Mesothelial cell of epicardium (in vitro differentiated cells): ENCODE measurements at regions not wholly inside any gene's neighbourhood (a gene's known extent, or its start where the extent isn't known, plus 50 kb on each side); places are given as distances from the start of the nearest gene placed in this dataset.

Experiments
- DNase-seq, 2 experiments: peaks; one replicate each; pipeline ENCODE4 v3.0.0; 2021; ENCODE audit warnings: low spot score in 2 of 2; ENCODE audit not compliant: unreplicated experiment in 2 of 2
- H3K27ac Mint-ChIP-seq: 2 replicates; pipeline ENCODE4 v1.8.0; 2021; ENCODE audit warnings: mixed read lengths
- H3K27me3 Mint-ChIP-seq: 2 replicates; pipeline ENCODE4 v1.8.0; 2021; ENCODE audit warnings: low read depth, mixed read lengths
- H3K36me3 Mint-ChIP-seq: 2 replicates; pipeline ENCODE4 v1.8.0; 2021; ENCODE audit warnings: mixed read lengths
- H3K4me1 Mint-ChIP-seq: 2 replicates; pipeline ENCODE4 v1.8.0; 2021; ENCODE audit warnings: mixed read lengths
- H3K4me3 Mint-ChIP-seq: 2 replicates; pipeline ENCODE4 v1.8.0; 2021; ENCODE audit warnings: mild to moderate bottlenecking, moderate library complexity, mixed read lengths
- H3K9me3 Mint-ChIP-seq: 2 replicates; pipeline ENCODE4 v1.8.0; 2021; ENCODE audit warnings: mixed read lengths
- CTCF ChIP-seq: fragments of 200-600 bp; sonication (generic); IDR thresholded peaks from one replicate; pipeline ENCODE4 v1.5.0; 2021; ENCODE audit warnings: antibody characterized with exemption; ENCODE audit not compliant: unreplicated experiment

- H3K36me3 Mint-ChIP-seq = no peaks in the 10 kb centered on the region
- H3K4me3 Mint-ChIP-seq = no peak overlapping the region
- TF ChIP-seq CTCF = no peak
- peaks cover 22% of the 10 kb centered on the region for H3K4me1 Mint-ChIP-seq
- DNase-seq = no peak
- H3K27me3 Mint-ChIP-seq = no peaks in the 10 kb centered on the region
- H3K27ac Mint-ChIP-seq = peak overlapping the region; percentile 30
- peaks cover 4% of the 10 kb centered on the region for H3K9me3 Mint-ChIP-seq
Observed at GRCh38 chr13:40082639-40083038, 427.2 kb downstream of the COG6 start.

- Mint-ChIP-seq H3K27me3 (no peaks in the 10 kb centered on the region), H3K9me3 (peaks cover 4% of the 10 kb centered on the region), H3K36me3 (no peaks in the 10 kb centered on the region), H3K27ac (no peak overlapping the region), H3K4me3 (no peak overlapping the region), H3K4me1 (peaks cover 25% of the 10 kb centered on the region)
- TF ChIP-seq CTCF = no peak
- no peak for DNase-seq
Observed at GRCh38 chr13:40083841-40084240, 428.4 kb downstream of the COG6 start.

GRCh38 chr13:40084934-40085333 is 429.5 kb downstream of the COG6 start:
- H3K27ac Mint-ChIP-seq = no peak overlapping the region
- DNase-seq = no peak
- H3K36me3 Mint-ChIP-seq = no peaks in the 10 kb centered on the region
- TF ChIP-seq CTCF = no peak
- H3K9me3 Mint-ChIP-seq = peaks cover 4% of the 10 kb centered on the region
- H3K4me1 Mint-ChIP-seq = peaks cover 25% of the 10 kb centered on the region
- no peak overlapping the region for H3K4me3 Mint-ChIP-seq
- no peaks in the 10 kb centered on the region for H3K27me3 Mint-ChIP-seq

GRCh38 chr13:40087091-40088002 is 431.9 kb downstream of the COG6 start:
- H3K36me3 Mint-ChIP-seq = no peaks in the 10 kb centered on the region
- H3K27me3 Mint-ChIP-seq = no peaks in the 10 kb centered on the region
- H3K4me1 Mint-ChIP-seq = peaks cover 24% of the 10 kb centered on the region
- no peak for DNase-seq
- no peak for TF ChIP-seq CTCF
- H3K9me3 Mint-ChIP-seq = no peaks in the 10 kb centered on the region
- no peak overlapping the region for H3K4me3 Mint-ChIP-seq
- H3K27ac Mint-ChIP-seq = peak overlapping the region; percentile 67

GRCh38 chr13:40094056-40094455 is 438.6 kb downstream of the COG6 start:
- TF ChIP-seq CTCF = no peak
- Mint-ChIP-seq H3K4me3 (no peak overlapping the region), H3K36me3 (peaks cover 3% of the 10 kb centered on the region), H3K9me3 (peaks cover 5% of the 10 kb centered on the region), H3K27ac (no peak overlapping the region), H3K4me1 (no peaks in the 10 kb centered on the region), H3K27me3 (no peaks in the 10 kb centered on the region)
- DNase-seq = no peak
